ENCODE measurements at regions not wholly inside any gene's neighbourhood (a gene's known extent, or its start where the extent isn't known, plus 50 kb on each side); places are given as distances from the start of the nearest gene placed in this dataset.

DNA sequence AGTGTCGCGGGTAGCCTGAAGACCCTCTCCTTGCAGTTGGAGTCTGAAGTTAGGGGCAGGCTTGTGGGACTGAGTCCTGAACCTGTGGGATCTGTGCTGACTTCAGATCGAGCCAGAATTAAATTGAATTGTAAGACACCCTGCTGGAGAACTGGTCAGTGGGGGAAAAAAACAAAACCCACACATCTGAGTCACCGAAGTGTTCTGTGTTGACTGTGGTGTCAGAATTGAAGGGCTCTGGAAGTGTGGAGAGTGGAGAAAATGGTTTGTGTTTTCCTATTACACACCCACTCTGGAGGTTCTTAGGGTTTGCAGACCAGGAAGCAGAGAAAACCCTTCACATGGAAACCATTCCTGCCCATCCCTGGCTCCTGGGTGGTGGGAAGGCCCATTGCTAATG lies 209.5 kb upstream of the GALNT2 start:
- TF ChIP-seq, protein P1, sequence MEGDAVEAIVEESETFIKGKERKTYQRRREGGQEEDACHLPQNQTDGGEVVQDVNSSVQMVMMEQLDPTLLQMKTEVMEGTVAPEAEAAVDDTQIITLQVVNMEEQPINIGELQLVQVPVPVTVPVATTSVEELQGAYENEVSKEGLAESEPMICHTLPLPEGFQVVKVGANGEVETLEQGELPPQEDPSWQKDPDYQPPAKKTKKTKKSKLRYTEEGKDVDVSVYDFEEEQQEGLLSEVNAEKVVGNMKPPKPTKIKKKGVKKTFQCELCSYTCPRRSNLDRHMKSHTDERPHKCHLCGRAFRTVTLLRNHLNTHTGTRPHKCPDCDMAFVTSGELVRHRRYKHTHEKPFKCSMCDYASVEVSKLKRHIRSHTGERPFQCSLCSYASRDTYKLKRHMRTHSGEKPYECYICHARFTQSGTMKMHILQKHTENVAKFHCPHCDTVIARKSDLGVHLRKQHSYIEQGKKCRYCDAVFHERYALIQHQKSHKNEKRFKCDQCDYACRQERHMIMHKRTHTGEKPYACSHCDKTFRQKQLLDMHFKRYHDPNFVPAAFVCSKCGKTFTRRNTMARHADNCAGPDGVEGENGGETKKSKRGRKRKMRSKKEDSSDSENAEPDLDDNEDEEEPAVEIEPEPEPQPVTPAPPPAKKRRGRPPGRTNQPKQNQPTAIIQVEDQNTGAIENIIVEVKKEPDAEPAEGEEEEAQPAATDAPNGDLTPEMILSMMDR (conservative IDR thresholded peaks at IDR 0.05), result no peak
- no peak for TF ChIP-seq ZFX (IDR thresholded peaks at IDR 0.05)
